ENCODE measurements at regions not wholly inside any gene's neighbourhood (a gene's known extent, or its start where the extent isn't known, plus 50 kb on each side); places are given as distances from the start of the nearest gene placed in this dataset.

DNA sequence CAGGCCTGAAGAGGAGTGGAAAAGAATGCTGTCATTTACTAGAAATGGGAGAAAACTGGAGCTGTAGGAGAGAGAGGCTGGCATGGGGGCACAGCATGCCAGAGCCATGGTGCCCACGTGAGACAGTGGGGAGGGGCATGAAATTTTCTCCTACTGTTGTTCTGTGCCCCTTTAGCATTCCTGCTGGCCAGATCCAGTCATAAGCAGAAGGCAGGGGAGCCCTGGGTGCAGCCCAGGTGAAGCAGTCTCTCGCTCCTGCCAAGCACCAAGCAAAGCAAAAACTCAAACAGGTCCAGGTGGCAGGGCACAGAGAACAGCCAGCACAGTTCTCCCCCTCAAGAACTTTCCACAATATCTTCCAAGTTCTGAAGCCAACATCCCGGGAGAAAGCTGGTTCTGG is 383.2 kb downstream of the TCERG1L start:
- TF ChIP-seq, protein P1, sequence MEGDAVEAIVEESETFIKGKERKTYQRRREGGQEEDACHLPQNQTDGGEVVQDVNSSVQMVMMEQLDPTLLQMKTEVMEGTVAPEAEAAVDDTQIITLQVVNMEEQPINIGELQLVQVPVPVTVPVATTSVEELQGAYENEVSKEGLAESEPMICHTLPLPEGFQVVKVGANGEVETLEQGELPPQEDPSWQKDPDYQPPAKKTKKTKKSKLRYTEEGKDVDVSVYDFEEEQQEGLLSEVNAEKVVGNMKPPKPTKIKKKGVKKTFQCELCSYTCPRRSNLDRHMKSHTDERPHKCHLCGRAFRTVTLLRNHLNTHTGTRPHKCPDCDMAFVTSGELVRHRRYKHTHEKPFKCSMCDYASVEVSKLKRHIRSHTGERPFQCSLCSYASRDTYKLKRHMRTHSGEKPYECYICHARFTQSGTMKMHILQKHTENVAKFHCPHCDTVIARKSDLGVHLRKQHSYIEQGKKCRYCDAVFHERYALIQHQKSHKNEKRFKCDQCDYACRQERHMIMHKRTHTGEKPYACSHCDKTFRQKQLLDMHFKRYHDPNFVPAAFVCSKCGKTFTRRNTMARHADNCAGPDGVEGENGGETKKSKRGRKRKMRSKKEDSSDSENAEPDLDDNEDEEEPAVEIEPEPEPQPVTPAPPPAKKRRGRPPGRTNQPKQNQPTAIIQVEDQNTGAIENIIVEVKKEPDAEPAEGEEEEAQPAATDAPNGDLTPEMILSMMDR (IDR thresholded peaks at IDR 0.05; ENCODE audit: control extremely low read depth, extremely low read depth) = no peak
- DNase-seq (no peak), ATAC-seq (ENCODE audit: insufficient read depth, low FRiP score) (no peak)
- Histone ChIP-seq H3K4me3 (no peak overlapping the region), H3K9ac (ENCODE audit: insufficient read depth in 1 of 2, low read length in 2 of 2) (no peak overlapping the region), H3K4me1 (ENCODE audit: control insufficient read depth in 5 of 5, insufficient read depth in 5 of 5, low read length in 5 of 5) (peaks cover 0 to 7% (median 0%) of the 10 kb centered on the region in 5 donors), H3K27me3 (ENCODE audit: control insufficient read depth in 3 of 3, insufficient read depth in 3 of 3, low read length in 2 of 3) (peaks cover 0 to 3% (median 2%) of the 10 kb centered on the region in 3 donors), H3K27ac (ENCODE audit: low read depth in 1 of 2, low read length in 1 of 2) (no peak overlapping the region), H3K36me3 (ENCODE audit: control insufficient read depth in 4 of 4, insufficient read depth in 4 of 4, low read length in 4 of 4) (no peaks in the 10 kb centered on the region), H3K9me3 (ENCODE audit: control insufficient read depth in 4 of 4, insufficient read depth in 3 of 4, low read length in 3 of 4) (peaks cover 0 to 8% (median 0%) of the 10 kb centered on the region in 4 donors)
- WGBS, 2 donors = 66 to 69% methylated on average over 3 of the region's 3 CpGs

DNA sequence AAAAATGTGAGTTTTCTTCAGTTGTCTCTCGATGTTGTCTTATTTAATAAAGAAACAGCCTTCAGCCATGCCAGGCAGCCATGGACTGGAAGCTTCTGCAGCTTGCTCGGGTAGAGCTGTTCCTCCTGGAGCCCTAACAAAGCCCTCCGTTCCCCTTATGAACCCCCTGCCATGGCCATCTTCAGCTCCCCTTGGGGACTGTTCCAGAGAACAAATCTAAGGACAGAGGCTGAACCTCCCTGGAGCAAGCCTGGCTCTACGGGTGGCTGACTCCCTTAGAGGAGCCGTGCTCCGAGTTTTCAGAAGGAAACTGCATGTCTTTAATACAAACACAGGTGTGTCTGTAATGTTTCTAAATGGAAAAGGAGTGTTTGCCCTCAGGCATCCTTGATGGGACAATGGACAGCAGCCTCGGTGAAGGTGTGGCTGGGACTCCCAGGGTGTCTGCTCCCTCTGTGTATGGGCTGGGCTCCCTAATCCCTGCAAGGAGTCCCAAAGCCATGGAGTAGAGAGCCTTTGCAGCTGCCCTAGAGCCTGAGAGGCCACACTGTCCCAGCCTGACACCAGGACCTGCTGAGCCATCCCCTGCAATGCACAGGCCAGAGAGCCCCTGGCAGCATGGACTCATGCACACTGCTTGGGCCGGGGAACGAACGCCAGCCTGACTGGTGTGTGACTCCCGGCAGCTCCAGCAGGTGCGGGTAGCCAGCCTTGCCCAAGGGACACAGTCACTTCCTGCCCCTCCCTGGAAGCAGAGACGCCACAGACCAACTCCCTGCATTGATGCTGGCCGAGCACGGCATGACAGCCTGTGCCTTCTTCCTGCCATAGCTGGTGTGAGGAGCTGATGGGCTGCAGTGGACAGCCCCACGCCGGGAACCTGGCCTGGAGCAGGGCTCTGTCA is 381.8 kb downstream of the TCERG1L start:
- peaks cover 0 to 3% (median 2%) of the 10 kb centered on the region in 3 donors for H3K27me3 ChIP-seq (ENCODE audit: control insufficient read depth in 3 of 3, insufficient read depth in 3 of 3, low read length in 2 of 3)
- no peak overlapping the region for H3K27ac ChIP-seq (ENCODE audit: low read depth in 1 of 2, low read length in 1 of 2)
- TF ChIP-seq, protein P1 (IDR thresholded peaks at IDR 0.05; ENCODE audit: control extremely low read depth, extremely low read depth) = no peak
- WGBS, 2 donors = 76 to 81% methylated on average over 17 of the region's 17 CpGs
- H3K9me3 ChIP-seq (ENCODE audit: control insufficient read depth in 4 of 4, insufficient read depth in 3 of 4, low read length in 3 of 4) = peaks cover 0 to 10% (median 0%) of the 10 kb centered on the region in 4 donors
- peaks cover 0 to 20% (median 7%) of the 10 kb centered on the region in 5 donors for H3K4me1 ChIP-seq (ENCODE audit: control insufficient read depth in 5 of 5, insufficient read depth in 5 of 5, low read length in 5 of 5)
- no peak overlapping the region for H3K9ac ChIP-seq (ENCODE audit: insufficient read depth in 1 of 2, low read length in 2 of 2)
- no peak overlapping the region for H3K4me3 ChIP-seq
- DNase-seq (no peak), ATAC-seq (ENCODE audit: insufficient read depth, low FRiP score) (no peak)
- H3K36me3 ChIP-seq (ENCODE audit: control insufficient read depth in 4 of 4, insufficient read depth in 4 of 4, low read length in 4 of 4) = no peaks in the 10 kb centered on the region

DNA sequence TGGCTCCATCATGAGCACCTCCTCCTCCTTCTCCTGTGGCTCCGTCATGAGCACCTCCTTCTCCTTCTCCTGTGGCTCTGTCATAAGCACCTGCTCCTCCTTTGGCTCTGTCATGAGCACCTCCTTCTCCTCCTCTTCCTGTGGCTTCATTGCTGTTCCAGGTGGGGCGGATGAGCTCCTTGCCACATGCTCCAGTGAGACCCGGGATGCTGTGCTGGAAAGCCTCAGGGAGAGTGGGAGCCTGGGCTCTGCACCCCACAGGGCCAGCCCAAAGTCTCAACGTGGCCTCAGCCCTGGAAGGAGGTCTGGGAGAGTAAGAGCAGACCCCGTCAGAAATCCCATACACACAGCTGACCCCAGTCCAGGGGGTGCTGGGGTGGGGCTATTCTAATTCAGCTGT is 380.7 kb downstream of the TCERG1L start:
- Histone ChIP-seq H3K9me3 (ENCODE audit: control insufficient read depth in 4 of 4, insufficient read depth in 3 of 4, low read length in 3 of 4) (peaks cover 0 to 5% (median 0%) of the 10 kb centered on the region in 4 donors), H3K4me1 (ENCODE audit: control insufficient read depth in 5 of 5, insufficient read depth in 5 of 5, low read length in 5 of 5) (peaks cover 0 to 32% (median 7%) of the 10 kb centered on the region in 5 donors), H3K36me3 (ENCODE audit: control insufficient read depth in 4 of 4, insufficient read depth in 4 of 4, low read length in 4 of 4) (no peaks in the 10 kb centered on the region), H3K9ac (ENCODE audit: insufficient read depth in 1 of 2, low read length in 2 of 2) (no peak overlapping the region), H3K27ac (ENCODE audit: low read depth in 1 of 2, low read length in 1 of 2) (no peak overlapping the region), H3K4me3 (no peak overlapping the region), H3K27me3 (ENCODE audit: control insufficient read depth in 3 of 3, insufficient read depth in 3 of 3, low read length in 2 of 3) (peaks cover 0 to 3% (median 2%) of the 10 kb centered on the region in 3 donors)
- no peak for ATAC-seq (ENCODE audit: insufficient read depth, low FRiP score)
- DNase-seq = no peak
- TF ChIP-seq, protein P1 (IDR thresholded peaks at IDR 0.05; ENCODE audit: control extremely low read depth, extremely low read depth) = no peak
- WGBS, 2 donors = 69 to 73% methylated on average over 5 of the region's 5 CpGs
